ENCODE measurements at regions not wholly inside any gene's neighbourhood (a gene's known extent, or its start where the extent isn't known, plus 50 kb on each side); places are given as distances from the start of the nearest gene placed in this dataset.

DNA sequence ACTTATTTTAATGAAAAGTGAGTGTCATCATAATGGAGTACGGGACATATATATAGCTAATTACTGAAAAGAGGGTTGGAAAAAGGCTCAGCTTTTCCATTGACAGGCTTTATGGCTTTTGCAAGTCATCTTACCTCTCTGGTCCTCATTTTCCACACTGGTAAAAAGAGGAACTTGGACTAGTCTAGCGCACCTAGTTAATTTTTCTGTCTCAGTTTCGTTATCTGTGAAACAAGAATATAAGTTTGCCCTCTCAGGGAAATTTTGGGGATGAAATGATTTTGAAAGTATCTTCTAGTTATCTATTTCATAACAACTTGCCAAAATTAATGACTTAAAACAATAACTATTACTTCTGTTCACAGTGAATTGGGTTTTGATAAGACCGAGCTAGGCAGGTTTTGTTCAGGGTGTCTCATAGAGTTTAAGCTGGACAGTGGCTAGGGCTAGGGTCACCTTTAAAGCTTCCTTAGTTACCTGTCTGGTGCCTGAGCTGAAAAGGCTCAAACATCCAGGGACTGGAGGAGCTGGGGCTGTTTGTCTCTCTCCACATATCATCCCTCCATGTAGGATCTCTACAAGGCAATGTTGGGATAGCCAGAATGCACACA, 91.7 kb downstream of the TYW3 start:
- no peak overlapping the region for H3K4me3 ChIP-seq (replicated peaks; ENCODE audit: insufficient read depth, low read length)
- no peak for DNase-seq (ENCODE audit: low read depth in 1 of 2, low spot score in 1 of 2)
- H3K27me3 ChIP-seq (ENCODE audit: insufficient read depth, poor library complexity, severe bottlenecking), result no peaks in the 10 kb centered on the region
- TF ChIP-seq, protein P1, sequence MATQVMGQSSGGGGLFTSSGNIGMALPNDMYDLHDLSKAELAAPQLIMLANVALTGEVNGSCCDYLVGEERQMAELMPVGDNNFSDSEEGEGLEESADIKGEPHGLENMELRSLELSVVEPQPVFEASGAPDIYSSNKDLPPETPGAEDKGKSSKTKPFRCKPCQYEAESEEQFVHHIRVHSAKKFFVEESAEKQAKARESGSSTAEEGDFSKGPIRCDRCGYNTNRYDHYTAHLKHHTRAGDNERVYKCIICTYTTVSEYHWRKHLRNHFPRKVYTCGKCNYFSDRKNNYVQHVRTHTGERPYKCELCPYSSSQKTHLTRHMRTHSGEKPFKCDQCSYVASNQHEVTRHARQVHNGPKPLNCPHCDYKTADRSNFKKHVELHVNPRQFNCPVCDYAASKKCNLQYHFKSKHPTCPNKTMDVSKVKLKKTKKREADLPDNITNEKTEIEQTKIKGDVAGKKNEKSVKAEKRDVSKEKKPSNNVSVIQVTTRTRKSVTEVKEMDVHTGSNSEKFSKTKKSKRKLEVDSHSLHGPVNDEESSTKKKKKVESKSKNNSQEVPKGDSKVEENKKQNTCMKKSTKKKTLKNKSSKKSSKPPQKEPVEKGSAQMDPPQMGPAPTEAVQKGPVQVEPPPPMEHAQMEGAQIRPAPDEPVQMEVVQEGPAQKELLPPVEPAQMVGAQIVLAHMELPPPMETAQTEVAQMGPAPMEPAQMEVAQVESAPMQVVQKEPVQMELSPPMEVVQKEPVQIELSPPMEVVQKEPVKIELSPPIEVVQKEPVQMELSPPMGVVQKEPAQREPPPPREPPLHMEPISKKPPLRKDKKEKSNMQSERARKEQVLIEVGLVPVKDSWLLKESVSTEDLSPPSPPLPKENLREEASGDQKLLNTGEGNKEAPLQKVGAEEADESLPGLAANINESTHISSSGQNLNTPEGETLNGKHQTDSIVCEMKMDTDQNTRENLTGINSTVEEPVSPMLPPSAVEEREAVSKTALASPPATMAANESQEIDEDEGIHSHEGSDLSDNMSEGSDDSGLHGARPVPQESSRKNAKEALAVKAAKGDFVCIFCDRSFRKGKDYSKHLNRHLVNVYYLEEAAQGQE (IDR thresholded peaks at IDR 0.05; ENCODE audit: insufficient replicate concordance, low read depth), result no peak
- TF ChIP-seq POLR2AphosphoS5 (IDR thresholded peaks at IDR 0.05; ENCODE audit: low read depth), result no peak
- no peak for TF ChIP-seq SPI1 (IDR thresholded peaks at IDR 0.05; ENCODE audit: borderline replicate concordance, low read depth)
- TF ChIP-seq, protein P2, sequence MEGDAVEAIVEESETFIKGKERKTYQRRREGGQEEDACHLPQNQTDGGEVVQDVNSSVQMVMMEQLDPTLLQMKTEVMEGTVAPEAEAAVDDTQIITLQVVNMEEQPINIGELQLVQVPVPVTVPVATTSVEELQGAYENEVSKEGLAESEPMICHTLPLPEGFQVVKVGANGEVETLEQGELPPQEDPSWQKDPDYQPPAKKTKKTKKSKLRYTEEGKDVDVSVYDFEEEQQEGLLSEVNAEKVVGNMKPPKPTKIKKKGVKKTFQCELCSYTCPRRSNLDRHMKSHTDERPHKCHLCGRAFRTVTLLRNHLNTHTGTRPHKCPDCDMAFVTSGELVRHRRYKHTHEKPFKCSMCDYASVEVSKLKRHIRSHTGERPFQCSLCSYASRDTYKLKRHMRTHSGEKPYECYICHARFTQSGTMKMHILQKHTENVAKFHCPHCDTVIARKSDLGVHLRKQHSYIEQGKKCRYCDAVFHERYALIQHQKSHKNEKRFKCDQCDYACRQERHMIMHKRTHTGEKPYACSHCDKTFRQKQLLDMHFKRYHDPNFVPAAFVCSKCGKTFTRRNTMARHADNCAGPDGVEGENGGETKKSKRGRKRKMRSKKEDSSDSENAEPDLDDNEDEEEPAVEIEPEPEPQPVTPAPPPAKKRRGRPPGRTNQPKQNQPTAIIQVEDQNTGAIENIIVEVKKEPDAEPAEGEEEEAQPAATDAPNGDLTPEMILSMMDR (IDR thresholded peaks at IDR 0.05; ENCODE audit: insufficient read depth, low read length), result no peak
- no peak for TF ChIP-seq GABPA (IDR thresholded peaks at IDR 0.05; ENCODE audit: low read depth)
- no peak overlapping the region for H3K27ac ChIP-seq (replicated peaks)

DNA sequence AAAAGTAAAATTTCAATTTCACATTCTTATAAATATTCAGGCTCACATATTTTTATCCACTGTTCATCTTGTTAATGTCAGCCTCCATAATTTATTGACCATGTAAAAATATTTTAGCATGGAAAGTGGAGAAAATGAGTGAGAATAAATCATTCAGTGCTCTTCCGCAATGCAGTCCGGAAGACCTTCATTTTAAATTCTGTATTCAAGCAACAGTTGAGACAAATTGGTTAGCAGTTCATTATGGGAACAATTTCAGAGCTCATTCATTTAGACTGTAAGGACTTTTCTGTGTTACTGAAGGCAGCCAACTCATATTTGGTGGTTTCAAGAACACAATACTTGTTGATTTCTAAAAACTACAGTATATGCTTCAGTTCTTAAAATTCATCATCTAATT, 97.8 kb downstream of the TYW3 start:
- Histone ChIP-seq H3K27me3 (ENCODE audit: insufficient read depth, poor library complexity, severe bottlenecking) (no peaks in the 10 kb centered on the region), H3K4me3 (replicated peaks; ENCODE audit: insufficient read depth, low read length) (no peak overlapping the region), H3K27ac (replicated peaks) (no peak overlapping the region)
- DNase-seq (ENCODE audit: low read depth in 1 of 2, low spot score in 1 of 2), result no peak
- TF ChIP-seq GABPA (IDR thresholded peaks at IDR 0.05; ENCODE audit: low read depth), result no peak
- TF ChIP-seq, protein P2 (IDR thresholded peaks at IDR 0.05; ENCODE audit: insufficient read depth, low read length), result no peak
- TF ChIP-seq POLR2AphosphoS5 (IDR thresholded peaks at IDR 0.05; ENCODE audit: low read depth), result no peak
- TF ChIP-seq SPI1 (IDR thresholded peaks at IDR 0.05; ENCODE audit: borderline replicate concordance, low read depth), result no peak
- TF ChIP-seq, protein P1 (IDR thresholded peaks at IDR 0.05; ENCODE audit: insufficient replicate concordance, low read depth), result no peak

DNA sequence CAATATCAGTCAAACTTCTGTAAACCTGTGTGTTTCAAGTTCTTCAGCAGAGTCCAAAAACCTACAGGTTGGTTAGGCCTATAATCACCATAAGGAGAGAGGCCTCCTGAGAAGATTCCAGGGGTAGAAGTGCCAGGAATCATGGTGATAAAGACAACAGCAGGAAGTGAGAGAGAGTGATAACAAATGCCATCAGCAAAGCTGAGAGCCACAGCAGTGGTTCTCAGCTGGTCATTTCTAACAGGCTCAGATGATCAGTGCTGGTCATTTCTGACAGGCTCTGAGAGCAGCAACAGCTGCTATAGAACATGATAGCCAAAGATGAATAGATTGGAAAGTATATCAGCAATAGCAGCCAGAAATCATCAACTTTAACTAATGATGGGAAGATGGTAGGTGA, 101.3 kb downstream of the TYW3 start:
- DNase-seq (ENCODE audit: low read depth in 1 of 2, low spot score in 1 of 2), result no peak
- TF ChIP-seq, protein P2 (IDR thresholded peaks at IDR 0.05; ENCODE audit: insufficient read depth, low read length), result no peak
- no peak for TF ChIP-seq GABPA (IDR thresholded peaks at IDR 0.05; ENCODE audit: low read depth)
- TF ChIP-seq SPI1 (IDR thresholded peaks at IDR 0.05; ENCODE audit: borderline replicate concordance, low read depth), result no peak
- TF ChIP-seq POLR2AphosphoS5 (IDR thresholded peaks at IDR 0.05; ENCODE audit: low read depth), result no peak
- TF ChIP-seq, protein P1 (IDR thresholded peaks at IDR 0.05; ENCODE audit: insufficient replicate concordance, low read depth), result no peak
- Histone ChIP-seq H3K27me3 (ENCODE audit: insufficient read depth, poor library complexity, severe bottlenecking) (no peaks in the 10 kb centered on the region), H3K27ac (replicated peaks) (no peak overlapping the region), H3K4me3 (replicated peaks; ENCODE audit: insufficient read depth, low read length) (no peak overlapping the region)

All from HL-60 (cell line).